Lower lobe of right lung (tissue), 2 donors: ENCODE measurements at regions not wholly inside any gene's neighbourhood (a gene's known extent, or its start where the extent isn't known, plus 50 kb on each side); places are given as distances from the start of the nearest gene placed in this dataset.
A peak's percentile ranks its signal among the peaks of the same experiment; 100 is the strongest.

ENCODE experiments used
- ATAC-seq, 2 donors: fragments of 200-7000 bp; cut with Tn5 transposase; one replicate each; pipeline ENCODE4 v1.9.1; 2020 to 2022; ENCODE audit warnings: mild to moderate bottlenecking in 2 of 2, moderate library complexity in 2 of 2
- DNase-seq: peaks from one replicate; pipeline ENCODE4 v3.0.0-alpha.2; 2020
- H3K27ac ChIP-seq: fragments of 200-600 bp; one replicate; pipeline ENCODE4 v1.8.0; 2022
- H3K27me3 ChIP-seq: fragments of 200-600 bp; one replicate; pipeline ENCODE4 v1.8.0; 2022; ENCODE audit warnings: low read depth
- H3K36me3 ChIP-seq: fragments of 200-600 bp; one replicate; pipeline ENCODE4 v1.8.0; 2022; ENCODE audit warnings: mild to moderate bottlenecking
- H3K4me1 ChIP-seq: fragments of 200-600 bp; one replicate; pipeline ENCODE4 v1.8.0; 2022
- H3K4me3 ChIP-seq: fragments of 200-600 bp; one replicate; pipeline ENCODE4 v1.8.0; 2022; ENCODE audit warnings: mild to moderate bottlenecking
- H3K9me3 ChIP-seq: fragments of 200-600 bp; one replicate; pipeline ENCODE4 v1.8.0; 2022
- CTCF ChIP-seq: fragments of 200-600 bp; IDR thresholded peaks from one replicate; pipeline ENCODE4 v1.8.0; 2022; ENCODE audit warnings: antibody characterized with exemption, mild to moderate bottlenecking
- intact Hi-C: fragments of 100-400 bp; cut with DNase I; formaldehyde crosslinking; loops from one replicate; pipeline ENCODE4 v1.11.0; 2022
- donor health status: DM: no; HTN: yes; CAD: no; lungs with severe emphysema.

GRCh38 chr6:170076466-170077165, 214.3 kb downstream of the DLL1 start:
- H3K9me3 ChIP-seq: no peaks in the 10 kb centered on the region
- no peak for TF ChIP-seq CTCF
- H3K4me3 ChIP-seq: no peak overlapping the region
- peaks cover 10% of the 10 kb centered on the region for H3K27me3 ChIP-seq
- H3K27ac ChIP-seq: no peak overlapping the region
- ATAC-seq: no peak
- no peaks in the 10 kb centered on the region for H3K36me3 ChIP-seq
- peak; percentile 20 for DNase-seq
- intact Hi-C loops: no loop called here
- no peaks in the 10 kb centered on the region for H3K4me1 ChIP-seq

GRCh38 chr6:170075659-170076223, 215.1 kb downstream of the DLL1 start:
- intact Hi-C loops: no loop called here

DNA sequence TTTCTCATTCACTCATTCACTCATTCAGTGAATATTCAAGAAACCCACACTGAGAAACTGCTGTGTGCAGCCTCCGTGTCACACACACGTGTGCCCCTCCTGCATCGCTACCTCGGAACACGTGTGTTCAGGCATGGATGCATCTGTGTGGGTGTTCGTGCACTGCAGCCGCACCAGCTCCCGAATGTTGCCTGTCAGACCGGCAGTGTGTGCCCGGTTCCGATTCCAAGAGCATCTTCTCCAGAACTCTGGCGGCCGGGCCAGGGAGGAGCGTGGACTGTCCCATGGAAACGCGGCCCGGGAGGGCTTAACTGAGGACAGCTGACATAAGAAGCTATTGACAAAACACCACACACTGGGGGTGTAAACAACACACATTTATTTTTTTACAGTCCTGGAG, 216.0 kb downstream of the DLL1 start:
- Histone ChIP-seq H3K36me3 (no peaks in the 10 kb centered on the region), H3K9me3 (no peaks in the 10 kb centered on the region), H3K27me3 (peaks cover 4% of the 10 kb centered on the region), H3K4me3 (no peak overlapping the region), H3K27ac (no peak overlapping the region), H3K4me1 (no peaks in the 10 kb centered on the region)
- ATAC-seq (no peak), DNase-seq (peak; percentile 33)
- intact Hi-C loops: no loop called here
- TF ChIP-seq CTCF: no peak

More at GRCh38 chr6:170075659-170076223, 215.1 kb downstream of the DLL1 start:
- peak; percentile 14 to 43 for ATAC-seq
- no peak for TF ChIP-seq CTCF
- no peak overlapping the region for H3K27ac ChIP-seq
- peak; percentile 38 for DNase-seq
- H3K4me1 ChIP-seq: no peaks in the 10 kb centered on the region
- no peaks in the 10 kb centered on the region for H3K36me3 ChIP-seq
- no peaks in the 10 kb centered on the region for H3K9me3 ChIP-seq
- H3K27me3 ChIP-seq: peaks cover 6% of the 10 kb centered on the region
- no peak overlapping the region for H3K4me3 ChIP-seq

DNA sequence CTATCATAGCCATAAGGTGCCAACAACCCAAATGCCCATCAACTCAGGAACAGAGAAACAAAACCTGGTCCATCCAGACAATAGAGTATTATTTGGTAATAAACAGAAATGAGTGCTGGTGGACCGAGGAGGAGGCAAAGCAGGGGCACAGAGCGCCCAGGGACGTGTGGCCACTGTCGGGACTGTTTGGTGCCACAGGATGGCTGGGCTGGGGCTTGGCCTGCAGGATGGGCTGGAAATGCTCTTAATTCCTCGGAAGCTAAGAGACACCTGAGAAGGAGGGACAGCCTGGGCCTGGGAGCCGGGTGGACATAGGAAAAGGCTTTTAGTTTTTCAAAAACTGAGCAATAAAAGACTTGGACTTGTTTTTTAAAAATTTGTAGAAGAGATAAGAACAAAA, 216.4 kb downstream of the DLL1 start:
- peak; percentile 25 for DNase-seq
- H3K4me1 ChIP-seq: no peaks in the 10 kb centered on the region
- no peak for ATAC-seq
- no peaks in the 10 kb centered on the region for H3K9me3 ChIP-seq
- H3K27me3 ChIP-seq: peaks cover 4% of the 10 kb centered on the region
- intact Hi-C loops: no loop called here
- TF ChIP-seq CTCF: no peak
- no peak overlapping the region for H3K4me3 ChIP-seq
- H3K36me3 ChIP-seq: no peaks in the 10 kb centered on the region
- no peak overlapping the region for H3K27ac ChIP-seq

DNA sequence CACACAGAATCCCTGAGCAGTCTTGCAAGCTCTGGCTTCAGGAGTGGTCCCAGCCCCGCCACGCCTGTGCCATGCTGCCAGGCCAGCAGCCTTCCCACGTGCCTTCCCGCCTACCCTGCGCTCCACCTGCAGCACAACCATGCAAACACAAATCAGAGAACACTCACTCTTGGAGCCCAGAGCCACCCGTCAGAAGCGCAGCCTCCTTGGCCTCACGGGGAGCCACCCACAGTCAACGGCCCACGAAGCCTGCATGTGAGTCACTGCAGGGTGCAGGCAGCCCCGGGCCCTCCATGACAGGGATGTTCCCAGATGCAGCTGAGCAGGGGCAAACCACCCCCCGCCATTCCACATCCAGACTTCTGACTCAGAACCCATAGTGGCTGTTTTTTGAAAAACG, 217.0 kb downstream of the DLL1 start:
- intact Hi-C loops: no loop called here
- Histone ChIP-seq H3K9me3 (no peaks in the 10 kb centered on the region), H3K4me3 (no peak overlapping the region), H3K36me3 (no peaks in the 10 kb centered on the region), H3K27me3 (peaks cover 4% of the 10 kb centered on the region), H3K27ac (no peak overlapping the region), H3K4me1 (no peaks in the 10 kb centered on the region)
- TF ChIP-seq CTCF: no peak
- ATAC-seq (no peak), DNase-seq (peak; percentile 37)
